Gastrocnemius medialis (tissue), 4 donors: ENCODE measurements at regions not wholly inside any gene's neighbourhood (a gene's known extent, or its start where the extent isn't known, plus 50 kb on each side); places are given as distances from the start of the nearest gene placed in this dataset.

ENCODE experiments used
- ATAC-seq, 2 donors: fragments of 150-250 bp; one replicate each; pipeline ENCODE4 v1.9.1; 2016
- DNase-seq, 2 donors: peaks; one replicate each; pipeline ENCODE4 v3.0.0-alpha.2; 2019
- H3K27ac ChIP-seq, 4 donors: fragments of 200-600 bp; sonication (generic); 1 replicate in 1 of 4; 2 replicates in 3 of 4; pipeline ENCODE4 v1.5.1; 2016 to 2018; ENCODE audit warnings: mild to moderate bottlenecking in 2 of 4, moderate library complexity in 1 of 4
- H3K27me3 ChIP-seq, 3 donors: fragments of 200-600 bp; sonication (generic) in 2 of 3; 1 replicate in 1 of 3; 2 replicates in 2 of 3; pipeline versions ENCODE4 v1.5.1 to v1.6.0; 2016 to 2019; ENCODE audit warnings: mild to moderate bottlenecking in 1 of 3, moderate library complexity in 1 of 3
- H3K36me3 ChIP-seq, 2 donors: fragments of 200-600 bp; sonication (generic) in 1 of 2; one replicate each; pipeline ENCODE4 v1.5.1; 2017 to 2018
- H3K4me1 ChIP-seq, 2 donors: fragments of 200-600 bp; sonication (generic) in 1 of 2; one replicate each; pipeline ENCODE4 v1.5.1; 2016 to 2017; ENCODE audit warnings: mild to moderate bottlenecking in 2 of 2
- H3K4me3 ChIP-seq, 4 donors: fragments of 200-600 bp; sonication (generic) in 3 of 4; 1 replicate in 1 of 4; 2 replicates in 3 of 4; pipeline ENCODE4 v1.5.1; 2016 to 2019; ENCODE audit warnings: mild to moderate bottlenecking in 2 of 4
- H3K9me3 ChIP-seq, 3 donors: fragments of 200-600 bp; sonication (generic) in 2 of 3; 1 replicate in 1 of 3; 2 replicates in 2 of 3; pipeline ENCODE4 v1.5.1; 2016 to 2019
- CTCF ChIP-seq, 5 experiments: fragments of 450-650 bp in 3 of 5; fragments of 200-600 bp in 2 of 5; sonication (generic) in 2 of 5; IDR thresholded peaks in 4 of 5; conservative IDR thresholded peaks in 1 of 5; 1 replicate in 4 of 5; 2 replicates in 1 of 5; pipeline ENCODE4 v1.5.1; 2016 to 2019; ENCODE audit warnings: antibody characterized with exemption in 5 of 5, mild to moderate bottlenecking in 3 of 5, moderate library complexity in 3 of 5
- POLR2A ChIP-seq, 2 donors: fragments of 450-650 bp; IDR thresholded peaks; one replicate each; pipeline ENCODE4 v1.6.1; 2017; ENCODE audit warnings: antibody characterized with exemption in 2 of 2, mild to moderate bottlenecking in 2 of 2, moderate library complexity in 2 of 2
- in situ Hi-C, 4 donors: fragments of 200-750 bp; cut with MboI; loops; one replicate each; pipeline versions ENCODE4 v1.15.0 to v1.8.0; 2017; ENCODE audit warnings: low sequenced_read_pairs in 4 of 4
- intact Hi-C: fragments of 100-400 bp; cut with DNase I; formaldehyde crosslinking; loops from one replicate; pipeline ENCODE4 v1.15.1; 2023; ENCODE audit warnings: low total_unique reads

DNA sequence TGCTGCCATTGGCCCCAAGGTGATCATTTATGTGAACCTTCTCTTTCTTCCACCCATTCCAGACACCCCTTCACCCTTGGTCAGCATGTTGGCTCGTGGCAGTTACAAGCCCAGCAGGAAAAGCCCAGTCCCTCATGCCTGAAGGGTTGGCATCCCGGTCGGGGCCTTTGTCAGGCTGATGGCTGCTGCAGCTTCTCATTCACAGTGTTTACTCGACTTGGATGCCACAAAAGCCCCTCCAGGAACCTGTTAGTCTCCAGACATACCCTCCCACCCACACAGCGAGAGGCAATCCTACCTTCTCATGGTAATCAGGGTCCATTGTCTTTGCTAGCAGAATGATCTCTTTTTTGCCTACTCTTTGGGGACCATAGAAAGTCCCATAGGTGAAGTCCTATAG, 200.8 kb upstream of the PFKP start:
- TF ChIP-seq CTCF (IDR thresholded peaks at IDR 0.05 in 4 of 5, conservative IDR thresholded peaks at IDR 0.05 in 1 of 5): no peak
- no peak for TF ChIP-seq POLR2A (IDR thresholded peaks at IDR 0.05)
- H3K27ac ChIP-seq: no peak overlapping the region
- no peak overlapping the region for H3K4me3 ChIP-seq
- in situ Hi-C loops (no loop called here), intact Hi-C loops (no loop called here)
- no peaks in the 10 kb centered on the region for H3K36me3 ChIP-seq
- ATAC-seq (no peak), DNase-seq (no peak)
- no peaks in the 10 kb centered on the region for H3K27me3 ChIP-seq
- no peaks in the 10 kb centered on the region for H3K9me3 ChIP-seq
- no peaks in the 10 kb centered on the region for H3K4me1 ChIP-seq

DNA sequence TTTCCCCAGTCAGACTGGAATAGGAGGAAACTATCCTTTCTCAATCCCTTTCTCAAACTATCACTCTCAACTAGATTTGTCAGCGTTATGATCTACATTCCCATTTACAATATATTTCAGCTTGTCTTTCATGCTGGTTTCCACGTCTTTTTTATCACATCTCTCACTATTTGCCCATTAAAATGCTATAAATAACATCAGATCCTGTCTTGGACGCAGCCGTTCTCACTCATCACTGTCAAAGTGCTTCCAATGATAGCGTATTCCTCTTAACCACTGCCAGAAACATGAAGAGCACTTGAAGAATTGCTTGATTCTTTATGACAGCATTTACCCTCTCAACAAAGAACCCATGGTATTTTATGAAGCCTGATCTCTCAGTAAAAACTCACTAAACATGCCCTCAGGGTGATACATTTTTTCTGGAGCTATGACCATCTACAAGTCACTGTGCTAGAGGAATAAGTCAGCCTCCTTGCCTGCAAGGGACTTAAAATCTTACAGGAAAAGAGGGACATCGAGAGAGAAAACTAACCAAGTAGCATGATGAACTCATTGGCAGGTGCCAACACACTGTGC, 205.6 kb upstream of the PFKP start:
- ATAC-seq (no peak), DNase-seq (no peak)
- Histone ChIP-seq H3K4me1 (no peaks in the 10 kb centered on the region), H3K4me3 (no peak overlapping the region), H3K9me3 (no peaks in the 10 kb centered on the region), H3K36me3 (no peaks in the 10 kb centered on the region), H3K27me3 (no peaks in the 10 kb centered on the region), H3K27ac (no peak overlapping the region)
- in situ Hi-C loops (no loop called here), intact Hi-C loops (no loop called here)
- TF ChIP-seq POLR2A (IDR thresholded peaks at IDR 0.05): no peak
- TF ChIP-seq CTCF (IDR thresholded peaks at IDR 0.05 in 4 of 5, conservative IDR thresholded peaks at IDR 0.05 in 1 of 5): no peak

- in situ Hi-C loops: no loop called here
- intact Hi-C loops: no loop called here
Measured at GRCh38 chr10:2858452-2858851, 208.9 kb upstream of the PFKP start.

DNA sequence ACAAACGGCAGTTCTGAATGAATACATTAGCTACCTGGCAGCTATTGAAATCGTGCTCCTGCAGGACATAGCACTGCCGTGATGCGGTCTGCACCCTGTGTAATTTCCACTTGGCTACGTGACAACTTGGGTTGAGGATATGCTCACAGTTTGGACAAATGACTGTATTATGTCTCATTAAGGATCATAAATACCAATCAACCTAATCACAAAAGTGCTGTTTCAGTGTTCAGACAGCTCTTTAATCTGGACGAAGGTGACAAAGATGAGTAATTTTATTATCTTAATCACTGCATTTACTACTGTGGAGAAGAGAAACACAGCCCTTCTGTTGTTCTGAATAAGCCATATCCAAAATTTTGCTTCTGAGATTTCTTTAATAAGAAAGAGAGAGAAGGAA, 210.8 kb upstream of the PFKP start:
- in situ Hi-C loops (no loop called here), intact Hi-C loops (no loop called here)
- TF ChIP-seq CTCF (IDR thresholded peaks at IDR 0.05 in 4 of 5, conservative IDR thresholded peaks at IDR 0.05 in 1 of 5) (no peak), POLR2A (IDR thresholded peaks at IDR 0.05) (no peak)
- Histone ChIP-seq H3K4me3 (no peak overlapping the region), H3K4me1 (no peaks in the 10 kb centered on the region), H3K36me3 (no peaks in the 10 kb centered on the region), H3K9me3 (no peaks in the 10 kb centered on the region), H3K27ac (no peak overlapping the region), H3K27me3 (peaks cover 0 to 9% (median 2%) of the 10 kb centered on the region in 3 donors)
- no peak for ATAC-seq
- no peak for DNase-seq

More at GRCh38 chr10:2858452-2858851, 208.9 kb upstream of the PFKP start:
- no peaks in the 10 kb centered on the region for H3K4me1 ChIP-seq
- no peak for DNase-seq
- H3K27me3 ChIP-seq: peaks cover 0 to 2% (median 0%) of the 10 kb centered on the region in 3 donors
- TF ChIP-seq CTCF (IDR thresholded peaks at IDR 0.05 in 4 of 5, conservative IDR thresholded peaks at IDR 0.05 in 1 of 5) (no peak), POLR2A (IDR thresholded peaks at IDR 0.05) (no peak)
- ATAC-seq: no peak
- no peaks in the 10 kb centered on the region for H3K36me3 ChIP-seq
- no peak overlapping the region for H3K27ac ChIP-seq
- no peaks in the 10 kb centered on the region for H3K9me3 ChIP-seq
- no peak overlapping the region for H3K4me3 ChIP-seq
